Kidney epithelial cell (primary cell): ENCODE measurements at regions not wholly inside any gene's neighbourhood (a gene's known extent, or its start where the extent isn't known, plus 50 kb on each side); places are given as distances from the start of the nearest gene placed in this dataset.
"Not testable (repeated sequence)": the region's sequence is repeated elsewhere in the genome, so short reads cannot be mapped to it uniquely, and the experiment has no call there.

ENCODE experiments used
- DNase-seq: peaks from one replicate; pipeline ENCODE4 v3.0.0-alpha.2; 2010; ENCODE audit warnings: low read depth
- H3K27me3 ChIP-seq: 2 replicates; pipeline ENCODE4 v1.6.0; 2011; ENCODE audit warnings: low read length; ENCODE audit not compliant: control insufficient read depth, insufficient read depth
- H3K36me3 ChIP-seq: 2 replicates; pipeline ENCODE4 v1.5.1; 2011; ENCODE audit warnings: low read length; ENCODE audit not compliant: control insufficient read depth, insufficient read depth
- H3K4me3 ChIP-seq: 2 replicates; pipeline ENCODE4 v1.5.1; 2011; ENCODE audit warnings: low read depth, mild to moderate bottlenecking, control low read depth, low read length
- CTCF ChIP-seq: IDR thresholded peaks from 2 replicates; pipeline ENCODE4 v1.5.1; 2011; ENCODE audit warnings: mild to moderate bottlenecking, moderate library complexity, low read length, control low read depth, inconsistent platforms; ENCODE audit not compliant: insufficient read depth, poor library complexity, severe bottlenecking

- H3K4me3 ChIP-seq = peak overlapping the region; percentile 1
- no peak for TF ChIP-seq CTCF
- DNase-seq = no peak
- H3K27me3 ChIP-seq = no peaks in the 10 kb centered on the region
- no peaks in the 10 kb centered on the region for H3K36me3 ChIP-seq
These were observed 65.0 kb upstream of the TMEM18 start for GRCh38 chr2:742221-742620.

- TF ChIP-seq CTCF = no peak
- DNase-seq = no peak
- Histone ChIP-seq H3K27me3 (no peaks in the 10 kb centered on the region), H3K4me3 (peak overlapping the region; percentile 43), H3K36me3 (no peaks in the 10 kb centered on the region)
These were observed 63.9 kb upstream of the TMEM18 start for GRCh38 chr2:741195-741496.

DNA sequence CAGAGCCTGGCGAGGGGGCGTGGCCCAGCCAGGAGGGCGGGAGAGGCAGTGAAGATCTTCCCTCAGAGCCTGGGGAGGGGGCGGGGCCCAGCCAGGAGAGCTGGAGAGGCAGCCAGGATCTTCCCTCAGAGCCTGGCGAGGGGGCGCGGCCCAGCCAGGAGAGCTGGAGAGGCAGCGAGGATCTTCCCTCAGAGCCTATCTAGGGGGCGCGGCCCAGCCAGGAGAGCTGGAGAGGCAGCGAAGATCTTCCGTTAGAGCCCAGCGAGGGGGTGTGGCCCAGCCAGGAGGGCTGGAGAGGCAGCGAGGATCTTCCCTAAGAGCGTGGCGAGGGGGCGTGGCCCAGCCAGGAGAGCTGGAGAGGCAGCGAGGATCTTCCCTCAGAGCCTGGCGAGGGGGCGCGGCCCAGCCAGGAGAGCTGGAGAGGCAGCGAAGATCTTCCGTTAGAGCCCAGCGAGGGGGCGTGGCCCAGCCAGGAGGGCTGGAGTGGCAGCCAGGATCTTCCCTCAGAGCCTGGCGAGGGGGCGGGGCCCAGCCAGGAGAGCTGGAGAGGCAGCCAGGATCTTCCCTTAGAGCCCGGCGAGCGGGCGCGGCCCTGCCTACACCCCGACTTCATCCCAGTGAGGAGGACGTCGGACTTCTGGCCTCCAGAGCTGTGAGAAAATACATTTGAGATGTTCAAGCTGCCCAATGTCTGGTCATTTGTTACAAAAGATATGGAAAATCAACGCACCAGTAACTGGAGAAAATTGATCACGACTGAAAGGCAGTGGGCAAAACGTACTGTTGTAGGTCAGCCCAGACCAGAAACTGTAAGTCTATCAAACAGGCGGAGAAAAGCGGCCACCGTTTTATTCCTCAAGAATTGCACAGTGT is 63.4 kb upstream of the TMEM18 start:
- not testable (repeated sequence) for H3K36me3 ChIP-seq, H3K27me3 ChIP-seq
- peak; percentile 83 for DNase-seq
- peak overlapping the region; percentile 43 for H3K4me3 ChIP-seq

- H3K4me3 ChIP-seq = peak overlapping the region; percentile 43
- not testable (repeated sequence) for H3K36me3 ChIP-seq, DNase-seq, H3K27me3 ChIP-seq
These were observed 62.7 kb upstream of the TMEM18 start for GRCh38 chr2:739864-740321.

- TF ChIP-seq CTCF = no peak
These were observed 59.7 kb upstream of the TMEM18 start for GRCh38 chr2:736939-737338.

GRCh38 chr2:735670-736218 is 58.5 kb upstream of the TMEM18 start:
- Histone ChIP-seq H3K4me3 (no peak overlapping the region), H3K36me3 (no peaks in the 10 kb centered on the region), H3K27me3 (no peaks in the 10 kb centered on the region)
- DNase-seq = no peak
- TF ChIP-seq CTCF = no peak

More at GRCh38 chr2:736939-737338, 59.7 kb upstream of the TMEM18 start:
- H3K27me3 ChIP-seq = no peaks in the 10 kb centered on the region
- no peak overlapping the region for H3K4me3 ChIP-seq
- DNase-seq = no peak
- no peaks in the 10 kb centered on the region for H3K36me3 ChIP-seq

- no peak overlapping the region for H3K4me3 ChIP-seq
- no peaks in the 10 kb centered on the region for H3K36me3 ChIP-seq
- no peaks in the 10 kb centered on the region for H3K27me3 ChIP-seq
- no peak for DNase-seq
- no peak for TF ChIP-seq CTCF
These were observed 57.3 kb upstream of the TMEM18 start for GRCh38 chr2:734496-734895.
